ENCODE measurements at regions not wholly inside any gene's neighbourhood (a gene's known extent, or its start where the extent isn't known, plus 50 kb on each side); places are given as distances from the start of the nearest gene placed in this dataset.

DNA sequence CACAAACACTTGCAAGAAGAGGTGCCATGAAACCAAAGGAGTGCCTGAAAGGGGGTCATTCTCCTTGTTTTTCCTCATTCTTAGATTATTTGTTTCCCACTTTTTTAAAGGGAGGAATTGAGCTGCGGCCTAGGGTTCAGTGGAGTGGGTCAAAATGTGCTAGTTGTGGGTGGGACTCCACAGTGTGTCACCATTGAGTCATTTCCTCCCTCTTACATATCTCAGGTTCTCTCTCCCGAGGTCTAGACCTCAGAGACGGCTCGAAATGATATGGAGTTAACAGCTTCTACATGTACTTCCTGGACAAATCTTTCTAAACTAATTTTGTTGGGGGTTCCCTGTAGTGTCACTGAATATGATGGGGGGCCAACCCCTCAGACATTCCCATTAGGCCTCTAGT lies 328.4 kb upstream of the SPANXN1 start:
- no peaks in the 10 kb centered on the region for H3K27me3 Mint-ChIP-seq (ENCODE audit: low read depth, poor library complexity)
- H3K27ac Mint-ChIP-seq: no peak overlapping the region
- no peak for DNase-seq
- TF ChIP-seq, protein P1, sequence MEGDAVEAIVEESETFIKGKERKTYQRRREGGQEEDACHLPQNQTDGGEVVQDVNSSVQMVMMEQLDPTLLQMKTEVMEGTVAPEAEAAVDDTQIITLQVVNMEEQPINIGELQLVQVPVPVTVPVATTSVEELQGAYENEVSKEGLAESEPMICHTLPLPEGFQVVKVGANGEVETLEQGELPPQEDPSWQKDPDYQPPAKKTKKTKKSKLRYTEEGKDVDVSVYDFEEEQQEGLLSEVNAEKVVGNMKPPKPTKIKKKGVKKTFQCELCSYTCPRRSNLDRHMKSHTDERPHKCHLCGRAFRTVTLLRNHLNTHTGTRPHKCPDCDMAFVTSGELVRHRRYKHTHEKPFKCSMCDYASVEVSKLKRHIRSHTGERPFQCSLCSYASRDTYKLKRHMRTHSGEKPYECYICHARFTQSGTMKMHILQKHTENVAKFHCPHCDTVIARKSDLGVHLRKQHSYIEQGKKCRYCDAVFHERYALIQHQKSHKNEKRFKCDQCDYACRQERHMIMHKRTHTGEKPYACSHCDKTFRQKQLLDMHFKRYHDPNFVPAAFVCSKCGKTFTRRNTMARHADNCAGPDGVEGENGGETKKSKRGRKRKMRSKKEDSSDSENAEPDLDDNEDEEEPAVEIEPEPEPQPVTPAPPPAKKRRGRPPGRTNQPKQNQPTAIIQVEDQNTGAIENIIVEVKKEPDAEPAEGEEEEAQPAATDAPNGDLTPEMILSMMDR (IDR thresholded peaks at IDR 0.05): no peak
- H3K36me3 Mint-ChIP-seq (ENCODE audit: low read depth): no peaks in the 10 kb centered on the region
- no peaks in the 10 kb centered on the region for H3K4me1 Mint-ChIP-seq
- H3K9me3 Mint-ChIP-seq: peaks cover 44% of the 10 kb centered on the region
- H3K4me3 Mint-ChIP-seq: no peak overlapping the region

DNA sequence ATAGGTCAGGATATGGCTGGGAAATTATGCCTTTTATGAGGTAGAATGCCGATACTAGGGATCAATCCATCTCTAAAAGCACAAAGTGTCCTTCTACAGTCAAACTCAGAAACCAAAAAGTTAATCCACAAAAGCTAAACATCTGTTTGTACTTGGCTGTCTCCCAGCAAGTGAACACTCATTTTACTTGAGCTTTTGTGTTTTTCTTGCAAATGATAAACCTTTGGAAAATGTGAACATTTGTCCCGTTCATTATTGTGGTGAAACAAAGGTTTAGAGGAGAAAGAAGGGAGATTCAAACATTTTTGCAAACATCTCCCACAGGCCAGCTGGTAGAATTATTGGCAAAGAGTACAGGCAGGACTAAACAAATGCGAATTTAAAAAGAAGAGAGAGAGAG lies 300.6 kb upstream of the SPANXN1 start:
- Mint-ChIP-seq H3K9me3 (peaks cover 36% of the 10 kb centered on the region), H3K27ac (no peak overlapping the region)

More for the DNA sequence above, 300.6 kb upstream of the SPANXN1 start:
- H3K4me1 Mint-ChIP-seq: no peaks in the 10 kb centered on the region
- no peak overlapping the region for H3K4me3 Mint-ChIP-seq
- no peaks in the 10 kb centered on the region for H3K36me3 Mint-ChIP-seq (ENCODE audit: low read depth)
- DNase-seq: no peak
- TF ChIP-seq, protein P1 (IDR thresholded peaks at IDR 0.05): no peak
- peaks cover 3% of the 10 kb centered on the region for H3K27me3 Mint-ChIP-seq (ENCODE audit: low read depth, poor library complexity)
